ENCODE measurements at regions not wholly inside any gene's neighbourhood (a gene's known extent, or its start where the extent isn't known, plus 50 kb on each side); places are given as distances from the start of the nearest gene placed in this dataset.
"Not testable (repeated sequence)": the region's sequence is repeated elsewhere in the genome, so short reads cannot be mapped to it uniquely, and the experiment has no call there.

- DNase-seq = peak; percentile 15
Observed at GRCh38 chr7:104264285-104264684, 56.5 kb upstream of the ORC5 start.

DNA sequence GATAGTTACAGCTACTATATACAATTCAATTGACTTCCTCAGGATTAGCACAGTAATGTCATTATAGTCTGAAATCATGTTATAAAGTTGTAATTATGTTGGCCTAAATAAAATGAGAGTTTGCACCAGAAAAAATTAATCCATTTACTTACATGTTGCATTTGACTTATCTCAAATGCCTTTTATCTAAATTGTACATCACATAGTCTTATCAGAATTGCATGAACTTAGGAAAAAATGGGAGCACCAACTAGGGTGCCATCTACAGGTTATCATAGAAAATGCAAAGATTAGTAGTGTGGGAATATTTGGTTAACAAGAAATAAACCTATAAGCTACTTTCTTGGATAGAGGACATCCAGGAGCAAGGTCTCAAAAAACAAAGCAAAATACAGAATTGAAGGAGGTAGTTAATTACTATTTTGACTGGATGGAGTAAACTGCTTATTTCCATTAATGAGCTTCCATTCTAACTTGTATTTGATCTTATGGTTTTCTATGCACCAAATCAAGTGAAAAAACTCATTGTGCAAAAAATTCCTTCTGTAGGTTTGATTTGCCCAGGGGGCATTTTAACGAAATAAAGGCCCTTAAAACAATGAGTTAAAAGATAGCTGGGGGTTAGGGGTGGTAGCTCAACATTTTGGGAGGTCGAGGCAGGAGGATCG lies 60.0 kb upstream of the ORC5 start:
- DNase-seq = peak; percentile 53

DNA sequence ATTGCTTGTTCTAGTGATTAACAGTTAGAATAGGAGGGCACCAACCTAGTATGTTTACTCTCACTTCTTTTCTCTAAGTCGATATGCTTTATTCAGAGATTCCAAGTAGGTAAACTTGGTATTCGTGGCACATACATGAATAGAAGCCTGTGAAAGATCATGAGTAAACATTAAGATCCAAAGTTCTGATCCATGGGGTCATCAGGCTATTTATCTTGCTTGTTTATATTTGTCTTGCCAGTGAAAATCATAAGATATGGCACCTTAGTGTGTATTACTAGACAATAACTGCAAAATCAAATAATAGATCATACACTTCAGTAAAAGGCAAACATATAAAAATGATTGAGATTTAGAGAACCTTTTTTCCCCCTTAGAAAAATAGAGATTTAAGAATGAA lies 56.5 kb upstream of the LHFPL3 start:
- no peak for DNase-seq

GRCh38 chr7:104272767-104273384 lies 55.5 kb upstream of the LHFPL3 start:
- peak; percentile 62 for DNase-seq

- DNase-seq = no peak
Observed at GRCh38 chr7:104275900-104276299, 52.5 kb upstream of the LHFPL3 start.

GRCh38 chr7:104276730-104277129 lies 51.7 kb upstream of the LHFPL3 start:
- DNase-seq = not testable (repeated sequence)

Data from dermis blood vessel endothelial cell (primary cell).